Keratinocyte (primary cell): ENCODE measurements at regions not wholly inside any gene's neighbourhood (a gene's known extent, or its start where the extent isn't known, plus 50 kb on each side); places are given as distances from the start of the nearest gene placed in this dataset.

Experiments used
- DNase-seq: peaks from one replicate; pipeline ENCODE4 v3.0.0-alpha.2; 2011; ENCODE audit warnings: low read depth, missing footprints, low spot score
- FAIRE-seq: peaks from 2 replicates; lab custom pipeline; 2011; peaks lifted over from hg19 to GRCh38; lab: Jason Lieb, UNC
- H2AFZ ChIP-seq: 2 replicates; pipeline ENCODE4 v1.6.0; 2012; ENCODE audit warnings: low read length, control low read depth, inconsistent platforms; ENCODE audit not compliant: control insufficient read depth
- H3K27ac ChIP-seq: 2 replicates; pipeline ENCODE4 v1.5.1; 2011; ENCODE audit warnings: low read length; ENCODE audit not compliant: control insufficient read depth, insufficient read depth
- H3K27me3 ChIP-seq: 3 replicates; pipeline ENCODE4 v1.6.0; 2011; ENCODE audit warnings: low read length; ENCODE audit not compliant: control insufficient read depth, insufficient read depth; ENCODE audit errors: extremely low read depth
- H3K36me3 ChIP-seq, 2 experiments: 2 replicates in 1 of 2; 3 replicates in 1 of 2; pipeline ENCODE4 v1.5.1; 2011; ENCODE audit warnings: low read length in 2 of 2, mild to moderate bottlenecking in 1 of 2; ENCODE audit not compliant: control insufficient read depth in 2 of 2, insufficient read depth in 2 of 2; ENCODE audit errors: extremely low read depth in 1 of 2
- H3K4me1 ChIP-seq: 3 replicates; pipeline ENCODE4 v1.5.1; 2011; ENCODE audit warnings: low read length; ENCODE audit not compliant: control insufficient read depth, insufficient read depth; ENCODE audit errors: extremely low read depth
- H3K4me2 ChIP-seq: 3 replicates; pipeline ENCODE4 v1.6.0; 2011; ENCODE audit warnings: low read depth, low read length; ENCODE audit not compliant: control insufficient read depth, insufficient read depth; ENCODE audit errors: extremely low read depth
- H3K4me3 ChIP-seq, 3 experiments: fragments of 200-600 bp in 1 of 3; sonication (generic) in 1 of 3; 2 replicates in 2 of 3; 3 replicates in 1 of 3; pipeline ENCODE4 v1.5.1; 2011 to 2016; ENCODE audit warnings: low read length in 3 of 3, mild to moderate bottlenecking in 3 of 3, control low read depth in 2 of 3, inconsistent platforms in 1 of 3, low read depth in 1 of 3, mixed read lengths in 1 of 3, mixed run types in 1 of 3, moderate library complexity in 1 of 3; ENCODE audit not compliant: control insufficient read depth in 2 of 3, insufficient read depth in 2 of 3; ENCODE audit errors: extremely low read depth in 1 of 3
- H3K79me2 ChIP-seq: 2 replicates; pipeline ENCODE4 v1.6.0; 2012; ENCODE audit warnings: low read length; ENCODE audit not compliant: control insufficient read depth, insufficient read depth
- H3K9ac ChIP-seq: 3 replicates; pipeline ENCODE4 v1.6.0; 2011; ENCODE audit warnings: low read length; ENCODE audit not compliant: control insufficient read depth, insufficient read depth; ENCODE audit errors: extremely low read depth
- H3K9me1 ChIP-seq: 3 replicates; pipeline ENCODE4 v1.6.0; 2011; ENCODE audit warnings: low read length; ENCODE audit not compliant: control insufficient read depth, insufficient read depth; ENCODE audit errors: extremely low read depth
- H3K9me3 ChIP-seq: 2 replicates; pipeline ENCODE4 v1.5.1; 2012; ENCODE audit warnings: low read depth, low read length; ENCODE audit not compliant: control insufficient read depth
- H4K20me1 ChIP-seq: 3 replicates; pipeline ENCODE4 v1.6.0; 2011; ENCODE audit warnings: low read length; ENCODE audit not compliant: control insufficient read depth, insufficient read depth; ENCODE audit errors: extremely low read depth
- EZH2 ChIP-seq: IDR thresholded peaks from one replicate; pipeline ENCODE4 v1.6.1; 2012; ENCODE audit warnings: inconsistent platforms, mild to moderate bottlenecking, low read length, moderate library complexity
- dilution Hi-C: fragments of 300-500 bp; cut with MboI; formaldehyde crosslinking; loops from one replicate; pipeline ENCODE4 v1.7.0; 2020; ENCODE audit warnings: low sequenced_read_pairs; ENCODE audit not compliant: extremely low pct_ligation_motif_present
- TF ChIP-seq, protein P1 (sequence below), 3 experiments: IDR thresholded peaks in 1 of 3; conservative IDR thresholded peaks in 1 of 3; optimal IDR thresholded peaks in 1 of 3; 2 replicates in 2 of 3; 3 replicates in 1 of 3; pipeline versions ENCODE3 to v1.5.1; 2011; ENCODE audit warnings: low read length in 3 of 3, mild to moderate bottlenecking in 3 of 3, moderate library complexity in 2 of 3, control low read depth in 1 of 3, inconsistent platforms in 1 of 3; ENCODE audit not compliant: insufficient read depth in 2 of 3; ENCODE audit errors: extremely low read depth in 1 of 3

DNA sequence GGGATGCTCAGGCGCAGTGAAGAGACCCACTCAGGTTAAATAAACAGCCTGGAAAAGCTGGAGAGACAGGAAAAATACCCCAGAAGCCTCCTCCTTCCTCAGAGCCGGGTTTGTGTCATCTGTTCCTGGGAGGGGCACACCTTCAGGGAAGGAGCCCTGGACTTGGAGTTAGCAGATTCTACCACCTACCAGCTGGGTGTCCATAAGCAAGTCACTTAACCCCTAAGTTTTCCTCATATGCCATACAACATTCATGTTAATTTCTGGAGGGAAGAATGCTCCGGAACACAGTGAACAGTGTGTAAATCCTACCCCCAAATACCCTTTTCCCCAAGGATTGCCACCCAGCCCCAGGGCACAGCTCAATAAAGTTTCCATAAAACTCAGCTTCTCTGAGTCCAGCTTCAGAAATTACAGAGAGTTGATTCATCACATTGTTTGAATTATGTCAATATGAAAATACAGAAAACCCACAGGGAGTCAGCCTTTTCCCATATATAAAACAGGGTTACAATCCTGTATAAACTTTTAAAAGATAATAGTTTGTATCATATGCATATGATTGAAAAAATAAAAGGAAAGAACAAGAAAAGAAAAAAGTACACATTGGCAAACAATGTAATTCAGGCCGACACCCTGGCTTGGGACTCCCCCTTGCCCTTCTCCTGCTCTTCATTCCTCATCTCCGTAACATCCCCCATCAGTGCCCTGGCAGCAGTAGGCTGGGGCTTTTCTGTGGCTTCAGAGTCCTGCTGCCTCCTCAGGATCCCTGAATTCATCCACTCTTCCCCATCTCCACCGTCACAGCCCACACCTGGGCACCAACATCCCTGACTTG lies 291.8 kb upstream of the USP24 start:
- H3K27ac ChIP-seq: no peak overlapping the region
- H3K9me3 ChIP-seq: no peaks in the 10 kb centered on the region
- no peaks in the 10 kb centered on the region for H3K36me3 ChIP-seq
- no peak overlapping the region for H3K4me3 ChIP-seq
- TF ChIP-seq, protein P1, sequence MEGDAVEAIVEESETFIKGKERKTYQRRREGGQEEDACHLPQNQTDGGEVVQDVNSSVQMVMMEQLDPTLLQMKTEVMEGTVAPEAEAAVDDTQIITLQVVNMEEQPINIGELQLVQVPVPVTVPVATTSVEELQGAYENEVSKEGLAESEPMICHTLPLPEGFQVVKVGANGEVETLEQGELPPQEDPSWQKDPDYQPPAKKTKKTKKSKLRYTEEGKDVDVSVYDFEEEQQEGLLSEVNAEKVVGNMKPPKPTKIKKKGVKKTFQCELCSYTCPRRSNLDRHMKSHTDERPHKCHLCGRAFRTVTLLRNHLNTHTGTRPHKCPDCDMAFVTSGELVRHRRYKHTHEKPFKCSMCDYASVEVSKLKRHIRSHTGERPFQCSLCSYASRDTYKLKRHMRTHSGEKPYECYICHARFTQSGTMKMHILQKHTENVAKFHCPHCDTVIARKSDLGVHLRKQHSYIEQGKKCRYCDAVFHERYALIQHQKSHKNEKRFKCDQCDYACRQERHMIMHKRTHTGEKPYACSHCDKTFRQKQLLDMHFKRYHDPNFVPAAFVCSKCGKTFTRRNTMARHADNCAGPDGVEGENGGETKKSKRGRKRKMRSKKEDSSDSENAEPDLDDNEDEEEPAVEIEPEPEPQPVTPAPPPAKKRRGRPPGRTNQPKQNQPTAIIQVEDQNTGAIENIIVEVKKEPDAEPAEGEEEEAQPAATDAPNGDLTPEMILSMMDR (optimal IDR thresholded peaks at IDR 0.05 in 1 of 3, IDR thresholded peaks at IDR 0.05 in 1 of 3, conservative IDR thresholded peaks at IDR 0.05 in 1 of 3; ENCODE audit: extremely low read depth in 1 of 3, insufficient read depth in 2 of 3, low read length in 3 of 3): no peak
- TF ChIP-seq EZH2: no peak
- no peaks in the 10 kb centered on the region for H3K27me3 ChIP-seq
- no peaks in the 10 kb centered on the region for H3K9me1 ChIP-seq
- no peak overlapping the region for H3K4me2 ChIP-seq
- FAIRE-seq (no peak), DNase-seq (no peak)
- H2AFZ ChIP-seq: no peak overlapping the region
- H3K79me2 ChIP-seq: no peaks in the 10 kb centered on the region
- dilution Hi-C loops: loop anchor here (25.0 kb wide), 1 partner anchor 705 kb away; no protein-coding TSS in a partner anchor
- no peaks in the 10 kb centered on the region for H3K4me1 ChIP-seq
- no peak overlapping the region for H3K9ac ChIP-seq
- no peaks in the 10 kb centered on the region for H4K20me1 ChIP-seq

DNA sequence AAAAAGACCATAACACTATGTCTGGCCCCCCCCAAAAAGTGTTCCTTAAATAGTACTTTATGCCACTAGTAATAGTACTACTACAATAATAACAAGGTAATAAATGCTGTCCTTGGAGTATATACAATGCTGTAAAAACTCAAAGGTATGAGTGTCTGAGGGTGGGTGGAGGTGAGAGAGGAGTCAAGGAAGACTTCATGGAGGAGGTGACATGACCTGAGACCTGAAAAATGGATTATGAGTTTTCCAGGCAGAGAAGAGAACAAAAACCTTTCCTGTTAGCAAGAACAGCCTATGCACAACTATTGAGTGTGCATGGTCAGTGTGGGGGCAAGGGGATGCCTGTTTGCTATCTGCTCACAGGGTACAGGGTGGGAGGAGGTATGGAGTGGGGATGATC lies 290.2 kb upstream of the USP24 start:
- no peak overlapping the region for H3K4me2 ChIP-seq
- no peaks in the 10 kb centered on the region for H3K9me3 ChIP-seq
- dilution Hi-C loops: loop anchor here (25.0 kb wide), 1 partner anchor 707 kb away; no protein-coding TSS in a partner anchor
- DNase-seq (no peak), FAIRE-seq (no peak)
- no peaks in the 10 kb centered on the region for H3K4me1 ChIP-seq
- H3K4me3 ChIP-seq: no peak overlapping the region
- H2AFZ ChIP-seq: no peak overlapping the region
- H3K9me1 ChIP-seq: no peaks in the 10 kb centered on the region
- H4K20me1 ChIP-seq: no peaks in the 10 kb centered on the region
- no peak overlapping the region for H3K9ac ChIP-seq
- no peaks in the 10 kb centered on the region for H3K79me2 ChIP-seq
- H3K27ac ChIP-seq: no peak overlapping the region
- no peaks in the 10 kb centered on the region for H3K27me3 ChIP-seq
- H3K36me3 ChIP-seq: no peaks in the 10 kb centered on the region
- TF ChIP-seq EZH2: no peak
- TF ChIP-seq, protein P1 (optimal IDR thresholded peaks at IDR 0.05 in 1 of 3, IDR thresholded peaks at IDR 0.05 in 1 of 3, conservative IDR thresholded peaks at IDR 0.05 in 1 of 3; ENCODE audit: extremely low read depth in 1 of 3, insufficient read depth in 2 of 3, low read length in 3 of 3): no peak
